PC-9 (cell line): ENCODE measurements at regions not wholly inside any gene's neighbourhood (a gene's known extent, or its start where the extent isn't known, plus 50 kb on each side); places are given as distances from the start of the nearest gene placed in this dataset.

Source experiments
- BruUV-seq: library from RNA; stranded (reverse); fragments of 400-500 nt; replicated peaks from 2 replicates; lab custom pipeline; 2021; lab: Mats Ljungman, UMichigan
- CTCF ChIA-PET: fragments of 300-600 bp; sonication (Branson Sonifier 250); formaldehyde crosslinking; loops from one replicate; lab custom pipeline; 2022; ENCODE audit warnings: antibody characterized with exemption; lab: Charles Lee
- POLR2A ChIA-PET: fragments of 300-600 bp; sonication (Branson Sonifier 250); formaldehyde crosslinking; loops from one replicate; lab custom pipeline; 2022; ENCODE audit warnings: antibody characterized with exemption; ENCODE audit not compliant: unreplicated experiment; lab: Charles Lee
- DNase-seq, 2 experiments: peaks; one replicate each; pipeline versions ENCODE4 v3.0.0 to v3.0.0-alpha.2; 2015 to 2022; ENCODE audit warnings: mixed read lengths in 1 of 2
- H2AFZ ChIP-seq: fragments of 200-600 bp; sonication (generic); 2 replicates; pipeline ENCODE4 v1.8.1; 2017; ENCODE audit warnings: antibody characterized with exemption
- H3F3A ChIP-seq: fragments of 200-600 bp; sonication (generic); 2 replicates; pipeline ENCODE4 v1.8.1; 2017; ENCODE audit warnings: antibody characterized with exemption, mild to moderate bottlenecking, low read depth; ENCODE audit not compliant: insufficient read depth
- H3K27ac ChIP-seq: fragments of 200-600 bp; sonication (generic); 2 replicates; pipeline ENCODE4 v1.6.1; 2016; ENCODE audit warnings: mixed run types
- H3K27me3 ChIP-seq: fragments of 200-600 bp; sonication (generic); 2 replicates; pipeline ENCODE4 v1.6.1; 2016; ENCODE audit warnings: low read depth, mixed run types; ENCODE audit not compliant: insufficient read depth
- H3K36me3 ChIP-seq: fragments of 200-600 bp; sonication (generic); 2 replicates; pipeline ENCODE4 v1.6.1; 2016; ENCODE audit warnings: low read depth, mixed run types
- H3K4me1 ChIP-seq: fragments of 200-600 bp; sonication (generic); replicated peaks from 2 replicates; pipeline ENCODE4 v1.6.1; 2016; ENCODE audit warnings: mixed run types; ENCODE audit not compliant: insufficient read depth
- H3K4me2 ChIP-seq: fragments of 200-600 bp; sonication (generic); 2 replicates; pipeline ENCODE4 v1.6.1; 2017; ENCODE audit warnings: mixed run types
- H3K4me3 ChIP-seq: fragments of 200-600 bp; sonication (generic); 2 replicates; pipeline ENCODE4 v1.6.1; 2016; ENCODE audit warnings: mixed run types
- H3K79me2 ChIP-seq: fragments of 200-600 bp; sonication (generic); 2 replicates; pipeline ENCODE4 v1.6.1; 2017; ENCODE audit warnings: low read depth, mixed run types
- H3K9me2 ChIP-seq: fragments of 200-600 bp; sonication (generic); 2 replicates; pipeline ENCODE4 v1.8.1; 2017; ENCODE audit warnings: mild to moderate bottlenecking; ENCODE audit not compliant: insufficient read depth
- H3K9me3 ChIP-seq: fragments of 200-600 bp; sonication (generic); 2 replicates; pipeline ENCODE4 v1.8.1; 2016; ENCODE audit warnings: low read depth; ENCODE audit not compliant: insufficient read depth
- H4K20me1 ChIP-seq: fragments of 200-600 bp; sonication (generic); 2 replicates; pipeline ENCODE4 v1.8.1; 2017; ENCODE audit not compliant: insufficient read depth
- EZH2 ChIP-seq: fragments of 200-600 bp; sonication (generic); IDR thresholded peaks from 2 replicates; pipeline ENCODE4 v1.8.0; 2017; ENCODE audit warnings: antibody characterized with exemption, low read depth
- intact Hi-C: fragments of 100-400 bp; cut with micrococcal nuclease; formaldehyde crosslinking; loops from one replicate; pipeline ENCODE4 v1.10.0; 2022; ENCODE audit not compliant: unreplicated experiment
- TF ChIP-seq, protein P1 (sequence below): fragments of 200-600 bp; sonication (generic); conservative IDR thresholded peaks from 2 replicates; pipeline ENCODE4 v1.6.1; 2017; ENCODE audit warnings: mixed run types, antibody characterized with exemption, mild to moderate bottlenecking, moderate library complexity

DNA sequence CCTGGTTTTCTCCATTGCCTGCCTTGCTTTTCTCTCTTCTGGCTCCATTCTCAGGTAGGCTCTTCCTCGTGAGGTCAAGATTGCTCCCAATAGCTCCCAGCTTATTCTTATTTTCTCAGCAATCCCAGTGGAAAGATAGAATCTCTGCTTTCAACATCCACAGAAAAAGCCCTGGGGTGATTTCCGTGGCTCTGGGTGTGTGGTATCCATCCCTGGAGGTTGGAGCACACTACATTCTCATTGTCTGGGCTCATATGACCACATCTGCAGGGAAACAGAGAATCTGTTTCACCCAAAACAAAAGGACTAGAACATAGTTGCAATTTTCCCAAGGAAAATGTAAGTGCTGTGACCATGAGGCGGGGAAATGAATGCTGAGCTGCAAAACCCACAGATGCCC, 236.0 kb downstream of the TENT4A start:
- H3K9me3 ChIP-seq = no peaks in the 10 kb centered on the region
- H3K27me3 ChIP-seq = peaks cover 32% of the 10 kb centered on the region
- H4K20me1 ChIP-seq = no peaks in the 10 kb centered on the region
- no peaks in the 10 kb centered on the region for H3K9me2 ChIP-seq
- no peak overlapping the region for H3K27ac ChIP-seq
- no peak overlapping the region for H3K4me2 ChIP-seq
- CTCF ChIA-PET = no interaction called here
- H2AFZ ChIP-seq = no peak overlapping the region
- DNase-seq = no peak
- intact Hi-C loops = no loop called here
- H3K4me1 ChIP-seq = no peaks in the 10 kb centered on the region
- POLR2A ChIA-PET = no interaction called here
- H3K4me3 ChIP-seq = no peak overlapping the region
- no peaks in the 10 kb centered on the region for H3K79me2 ChIP-seq
- no TSS peak for BruUV-seq
- no peaks in the 10 kb centered on the region for H3K36me3 ChIP-seq
- no peak for TF ChIP-seq EZH2
- TF ChIP-seq, protein P1, sequence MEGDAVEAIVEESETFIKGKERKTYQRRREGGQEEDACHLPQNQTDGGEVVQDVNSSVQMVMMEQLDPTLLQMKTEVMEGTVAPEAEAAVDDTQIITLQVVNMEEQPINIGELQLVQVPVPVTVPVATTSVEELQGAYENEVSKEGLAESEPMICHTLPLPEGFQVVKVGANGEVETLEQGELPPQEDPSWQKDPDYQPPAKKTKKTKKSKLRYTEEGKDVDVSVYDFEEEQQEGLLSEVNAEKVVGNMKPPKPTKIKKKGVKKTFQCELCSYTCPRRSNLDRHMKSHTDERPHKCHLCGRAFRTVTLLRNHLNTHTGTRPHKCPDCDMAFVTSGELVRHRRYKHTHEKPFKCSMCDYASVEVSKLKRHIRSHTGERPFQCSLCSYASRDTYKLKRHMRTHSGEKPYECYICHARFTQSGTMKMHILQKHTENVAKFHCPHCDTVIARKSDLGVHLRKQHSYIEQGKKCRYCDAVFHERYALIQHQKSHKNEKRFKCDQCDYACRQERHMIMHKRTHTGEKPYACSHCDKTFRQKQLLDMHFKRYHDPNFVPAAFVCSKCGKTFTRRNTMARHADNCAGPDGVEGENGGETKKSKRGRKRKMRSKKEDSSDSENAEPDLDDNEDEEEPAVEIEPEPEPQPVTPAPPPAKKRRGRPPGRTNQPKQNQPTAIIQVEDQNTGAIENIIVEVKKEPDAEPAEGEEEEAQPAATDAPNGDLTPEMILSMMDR = no peak
- no peaks in the 10 kb centered on the region for H3F3A ChIP-seq

GRCh38 chr5:6950250-6950649, 237.0 kb downstream of the TENT4A start:
- Histone ChIP-seq H4K20me1 (no peaks in the 10 kb centered on the region), H3F3A (no peaks in the 10 kb centered on the region), H3K4me2 (no peak overlapping the region), H3K27ac (no peak overlapping the region), H3K79me2 (no peaks in the 10 kb centered on the region), H3K4me3 (no peak overlapping the region), H3K36me3 (no peaks in the 10 kb centered on the region), H2AFZ (no peak overlapping the region), H3K9me3 (no peaks in the 10 kb centered on the region), H3K4me1 (no peaks in the 10 kb centered on the region), H3K9me2 (no peaks in the 10 kb centered on the region), H3K27me3 (peaks cover 26% of the 10 kb centered on the region)
- ChIA-PET POLR2A (no interaction called here), CTCF (no interaction called here)
- DNase-seq = no peak
- no TSS peak for BruUV-seq
- intact Hi-C loops = no loop called here
- TF ChIP-seq EZH2 = no peak
- TF ChIP-seq, protein P1 = no peak

- Histone ChIP-seq H3K4me1 (no peaks in the 10 kb centered on the region), H3F3A (no peaks in the 10 kb centered on the region), H3K36me3 (no peaks in the 10 kb centered on the region), H3K4me2 (no peak overlapping the region), H3K79me2 (no peaks in the 10 kb centered on the region), H2AFZ (no peak overlapping the region), H3K27ac (no peak overlapping the region), H3K9me2 (no peaks in the 10 kb centered on the region), H3K9me3 (no peaks in the 10 kb centered on the region), H3K4me3 (no peak overlapping the region), H3K27me3 (peaks cover 20% of the 10 kb centered on the region), H4K20me1 (no peaks in the 10 kb centered on the region)
- DNase-seq = no peak
- ChIA-PET POLR2A (no interaction called here), CTCF (no interaction called here)
- TF ChIP-seq EZH2 = no peak
- TF ChIP-seq, protein P1 = no peak; the same call in 1 of the 2 replicates
- no TSS peak for BruUV-seq
- intact Hi-C loops = no loop called here
These were observed 237.6 kb downstream of the TENT4A start for GRCh38 chr5:6950860-6951259.
